HL-60 (cell line): ENCODE measurements at regions not wholly inside any gene's neighbourhood (a gene's known extent, or its start where the extent isn't known, plus 50 kb on each side); places are given as distances from the start of the nearest gene placed in this dataset.

Experiments
- POLR2AphosphoS5 ChIP-seq: IDR thresholded peaks from 2 replicates; pipeline ENCODE4 v1.6.1; 2012; ENCODE audit warnings: low read depth
- SPI1 ChIP-seq: IDR thresholded peaks from 2 replicates; pipeline ENCODE4 v1.6.1; 2012; ENCODE audit warnings: low read depth, mild to moderate bottlenecking, borderline replicate concordance
- TF ChIP-seq, protein P1 (sequence below): IDR thresholded peaks from one replicate; pipeline ENCODE4 v1.5.1; 2011; ENCODE audit warnings: low read length, control low read depth, inconsistent platforms; ENCODE audit not compliant: insufficient read depth
- TF ChIP-seq, protein P2 (sequence below): IDR thresholded peaks from 2 replicates; pipeline ENCODE4 v1.6.1; 2012; ENCODE audit warnings: low read depth; ENCODE audit not compliant: insufficient replicate concordance

DNA sequence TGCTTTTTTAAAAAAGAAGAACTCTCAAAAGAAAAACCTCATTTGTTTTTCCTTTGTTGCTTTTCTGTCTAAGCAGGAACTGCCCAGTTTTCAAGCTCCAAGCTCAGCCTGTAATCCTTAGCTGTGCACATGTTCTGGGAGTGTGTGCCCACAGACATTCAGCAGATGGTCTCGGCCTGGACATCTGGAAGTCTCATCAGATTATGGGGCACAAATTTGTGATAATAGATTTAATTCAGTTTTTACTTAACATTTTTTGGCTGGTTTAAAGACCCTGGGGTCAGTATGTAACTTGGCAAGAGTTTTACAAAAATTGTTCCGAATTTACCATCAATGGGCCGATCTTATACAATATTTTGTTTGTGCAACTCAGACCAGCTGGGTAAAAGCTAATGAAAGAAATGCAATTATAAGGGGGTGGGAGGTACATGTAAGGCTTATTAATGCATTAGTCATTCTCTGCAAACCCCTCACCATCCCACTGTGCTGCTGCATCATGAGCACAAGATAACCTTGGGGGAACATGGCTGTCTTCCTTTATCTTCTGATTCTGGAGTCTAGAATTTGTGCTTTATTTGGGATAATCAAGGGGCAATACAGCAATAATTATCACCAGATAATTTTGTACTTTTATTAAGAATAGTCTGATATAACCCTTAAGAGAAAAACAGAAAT, 86.9 kb upstream of the PHOX2B start:
- TF ChIP-seq, protein P1, sequence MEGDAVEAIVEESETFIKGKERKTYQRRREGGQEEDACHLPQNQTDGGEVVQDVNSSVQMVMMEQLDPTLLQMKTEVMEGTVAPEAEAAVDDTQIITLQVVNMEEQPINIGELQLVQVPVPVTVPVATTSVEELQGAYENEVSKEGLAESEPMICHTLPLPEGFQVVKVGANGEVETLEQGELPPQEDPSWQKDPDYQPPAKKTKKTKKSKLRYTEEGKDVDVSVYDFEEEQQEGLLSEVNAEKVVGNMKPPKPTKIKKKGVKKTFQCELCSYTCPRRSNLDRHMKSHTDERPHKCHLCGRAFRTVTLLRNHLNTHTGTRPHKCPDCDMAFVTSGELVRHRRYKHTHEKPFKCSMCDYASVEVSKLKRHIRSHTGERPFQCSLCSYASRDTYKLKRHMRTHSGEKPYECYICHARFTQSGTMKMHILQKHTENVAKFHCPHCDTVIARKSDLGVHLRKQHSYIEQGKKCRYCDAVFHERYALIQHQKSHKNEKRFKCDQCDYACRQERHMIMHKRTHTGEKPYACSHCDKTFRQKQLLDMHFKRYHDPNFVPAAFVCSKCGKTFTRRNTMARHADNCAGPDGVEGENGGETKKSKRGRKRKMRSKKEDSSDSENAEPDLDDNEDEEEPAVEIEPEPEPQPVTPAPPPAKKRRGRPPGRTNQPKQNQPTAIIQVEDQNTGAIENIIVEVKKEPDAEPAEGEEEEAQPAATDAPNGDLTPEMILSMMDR = no peak
- no peak for TF ChIP-seq POLR2AphosphoS5
- TF ChIP-seq SPI1 = no peak
- TF ChIP-seq, protein P2, sequence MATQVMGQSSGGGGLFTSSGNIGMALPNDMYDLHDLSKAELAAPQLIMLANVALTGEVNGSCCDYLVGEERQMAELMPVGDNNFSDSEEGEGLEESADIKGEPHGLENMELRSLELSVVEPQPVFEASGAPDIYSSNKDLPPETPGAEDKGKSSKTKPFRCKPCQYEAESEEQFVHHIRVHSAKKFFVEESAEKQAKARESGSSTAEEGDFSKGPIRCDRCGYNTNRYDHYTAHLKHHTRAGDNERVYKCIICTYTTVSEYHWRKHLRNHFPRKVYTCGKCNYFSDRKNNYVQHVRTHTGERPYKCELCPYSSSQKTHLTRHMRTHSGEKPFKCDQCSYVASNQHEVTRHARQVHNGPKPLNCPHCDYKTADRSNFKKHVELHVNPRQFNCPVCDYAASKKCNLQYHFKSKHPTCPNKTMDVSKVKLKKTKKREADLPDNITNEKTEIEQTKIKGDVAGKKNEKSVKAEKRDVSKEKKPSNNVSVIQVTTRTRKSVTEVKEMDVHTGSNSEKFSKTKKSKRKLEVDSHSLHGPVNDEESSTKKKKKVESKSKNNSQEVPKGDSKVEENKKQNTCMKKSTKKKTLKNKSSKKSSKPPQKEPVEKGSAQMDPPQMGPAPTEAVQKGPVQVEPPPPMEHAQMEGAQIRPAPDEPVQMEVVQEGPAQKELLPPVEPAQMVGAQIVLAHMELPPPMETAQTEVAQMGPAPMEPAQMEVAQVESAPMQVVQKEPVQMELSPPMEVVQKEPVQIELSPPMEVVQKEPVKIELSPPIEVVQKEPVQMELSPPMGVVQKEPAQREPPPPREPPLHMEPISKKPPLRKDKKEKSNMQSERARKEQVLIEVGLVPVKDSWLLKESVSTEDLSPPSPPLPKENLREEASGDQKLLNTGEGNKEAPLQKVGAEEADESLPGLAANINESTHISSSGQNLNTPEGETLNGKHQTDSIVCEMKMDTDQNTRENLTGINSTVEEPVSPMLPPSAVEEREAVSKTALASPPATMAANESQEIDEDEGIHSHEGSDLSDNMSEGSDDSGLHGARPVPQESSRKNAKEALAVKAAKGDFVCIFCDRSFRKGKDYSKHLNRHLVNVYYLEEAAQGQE = no peak
